GM23338 (cell line): ENCODE measurements at regions not wholly inside any gene's neighbourhood (a gene's known extent, or its start where the extent isn't known, plus 50 kb on each side); places are given as distances from the start of the nearest gene placed in this dataset.
A peak's percentile ranks its signal among the peaks of the same experiment; 100 is the strongest.

ENCODE experiments used
- ATAC-seq: fragments of 200-7000 bp; cut with Tn5 transposase; 3 replicates; pipeline ENCODE4 v1.9.1; 2020
- DNase-seq: peaks from one replicate; pipeline ENCODE4 v3.0.0-alpha.2; 2015; ENCODE audit warnings: low spot score
- H2AFZ ChIP-seq: fragments of 200-600 bp; sonication (generic); 2 replicates; pipeline ENCODE4 v1.8.0; 2016; ENCODE audit warnings: antibody characterized with exemption, mild to moderate bottlenecking, moderate library complexity
- H3F3A ChIP-seq: fragments of 200-600 bp; sonication (generic); replicated peaks from 2 replicates; pipeline ENCODE4 v1.8.0; 2017; ENCODE audit warnings: antibody characterized with exemption, mixed run types, low read depth
- H3K27ac ChIP-seq: fragments of 200-600 bp; sonication (generic); 2 replicates; pipeline ENCODE4 v1.6.1; 2016; ENCODE audit warnings: low read depth
- H3K27me3 ChIP-seq: fragments of 200-600 bp; sonication (generic); 2 replicates; pipeline ENCODE4 v1.8.0; 2016; ENCODE audit warnings: mild to moderate bottlenecking, mixed run types, moderate library complexity; ENCODE audit not compliant: insufficient read depth
- H3K36me3 ChIP-seq: fragments of 200-600 bp; sonication (generic); 2 replicates; pipeline ENCODE4 v1.8.0; 2016; ENCODE audit warnings: mild to moderate bottlenecking; ENCODE audit not compliant: insufficient read depth
- H3K4me1 ChIP-seq: fragments of 200-600 bp; sonication (generic); 2 replicates; pipeline ENCODE4 v1.8.0; 2016; ENCODE audit warnings: mild to moderate bottlenecking, moderate library complexity; ENCODE audit not compliant: insufficient read depth
- H3K4me2 ChIP-seq: fragments of 200-600 bp; sonication (generic); 2 replicates; pipeline ENCODE4 v1.7.1; 2017; ENCODE audit warnings: mixed run types
- H3K4me3 ChIP-seq: fragments of 200-600 bp; sonication (generic); 2 replicates; pipeline ENCODE4 v1.6.1; 2016; ENCODE audit warnings: mixed run types
- H3K79me2 ChIP-seq: fragments of 200-600 bp; sonication (generic); replicated peaks from 2 replicates; pipeline ENCODE4 v1.8.0; 2017; ENCODE audit warnings: mild to moderate bottlenecking; ENCODE audit not compliant: insufficient read depth
- H3K9me2 ChIP-seq: fragments of 200-600 bp; sonication (generic); 2 replicates; pipeline ENCODE4 v1.8.0; 2017; ENCODE audit not compliant: insufficient read depth
- H4K20me1 ChIP-seq: fragments of 200-600 bp; sonication (generic); replicated peaks from 2 replicates; pipeline ENCODE4 v1.8.0; 2017; ENCODE audit warnings: mild to moderate bottlenecking; ENCODE audit not compliant: insufficient read depth
- H3K27ac Mint-ChIP-seq: 2 replicates; pipeline ENCODE4 v1.8.0; 2020; ENCODE audit warnings: inconsistent platforms, mild to moderate bottlenecking, moderate library complexity, mixed read lengths
- H3K27me3 Mint-ChIP-seq: 3 replicates; pipeline ENCODE4 v1.8.0; 2022; ENCODE audit warnings: low read depth, mild to moderate bottlenecking, moderate library complexity, mixed read lengths, inconsistent platforms; ENCODE audit not compliant: insufficient read depth, poor library complexity
- H3K36me3 Mint-ChIP-seq: 3 replicates; pipeline ENCODE4 v1.8.0; 2021; ENCODE audit warnings: low read depth, mild to moderate bottlenecking, inconsistent platforms, moderate library complexity, mixed read lengths
- H3K4me1 Mint-ChIP-seq: 3 replicates; pipeline ENCODE4 v1.8.0; 2020; ENCODE audit warnings: mild to moderate bottlenecking, inconsistent platforms, mixed read lengths
- H3K4me3 Mint-ChIP-seq: 3 replicates; pipeline ENCODE4 v1.8.0; 2021; ENCODE audit warnings: moderate library complexity, mild to moderate bottlenecking, inconsistent platforms, mixed read lengths
- H3K9me3 Mint-ChIP-seq: 3 replicates; pipeline ENCODE4 v1.8.0; 2020; ENCODE audit warnings: moderate library complexity, mild to moderate bottlenecking, inconsistent platforms, mixed read lengths
- CREB1 ChIP-seq: fragments of 250-450 bp; sonication (Bioruptor Pico); IDR thresholded peaks from 2 replicates; pipeline ENCODE4 v1.5.0; 2020; ENCODE audit warnings: low read depth, mild to moderate bottlenecking, moderate library complexity
- EZH2 ChIP-seq: fragments of 200-600 bp; sonication (generic); IDR thresholded peaks from one replicate; pipeline ENCODE4 v1.8.0; 2017; ENCODE audit warnings: antibody characterized with exemption, mild to moderate bottlenecking, low read depth; ENCODE audit not compliant: unreplicated experiment
- NANOG ChIP-seq: IDR thresholded peaks from 2 replicates; pipeline ENCODE4 v1.6.1; 2016; ENCODE audit warnings: antibody characterized with exemption, borderline replicate concordance
- ZNF462 ChIP-seq: fragments of 250-450 bp; sonication (Bioruptor Pico); IDR thresholded peaks from 2 replicates; pipeline ENCODE4 v1.5.0; 2020; ENCODE audit warnings: mild to moderate bottlenecking, moderate library complexity
- TF ChIP-seq, protein P1 (sequence below): IDR thresholded peaks from one replicate; pipeline ENCODE4 v1.6.1; 2018; ENCODE audit warnings: antibody characterized with exemption; ENCODE audit not compliant: unreplicated experiment
- TF ChIP-seq, protein P2 (sequence below): IDR thresholded peaks from 2 replicates; pipeline ENCODE4 v1.6.1; 2016; ENCODE audit warnings: antibody characterized with exemption
- TF ChIP-seq, protein P3 (sequence below), 2 experiments: fragments of 200-600 bp in 1 of 2; sonication (generic) in 1 of 2; conservative IDR thresholded peaks; 2 replicates each; pipeline versions ENCODE4 v1.5.1 to v1.6.1; 2016 to 2017; ENCODE audit warnings: antibody characterized with exemption in 2 of 2, low read depth in 2 of 2, mild to moderate bottlenecking in 2 of 2, moderate library complexity in 1 of 2

GRCh38 chr10:4051011-4051640 lies 266.1 kb upstream of the KLF6 start:
- ATAC-seq = no peak
- H3K4me2 ChIP-seq = no peak overlapping the region
- 0 out of 2 replicates have a peak, but pooled peaks cover 11% of the 10 kb centered on the region for H3K9me2 ChIP-seq
- no peak for DNase-seq
- no peaks in the 10 kb centered on the region for H3K36me3 ChIP-seq
- H3K4me3 ChIP-seq = no peak overlapping the region
- H3K79me2 ChIP-seq = no peaks in the 10 kb centered on the region
- no peak overlapping the region for H3K27ac ChIP-seq
- no peaks in the 10 kb centered on the region for H4K20me1 ChIP-seq
- Mint-ChIP-seq H3K36me3 (no peaks in the 10 kb centered on the region), H3K27ac (no peak overlapping the region), H3K4me3 (no peak overlapping the region), H3K4me1 (no peaks in the 10 kb centered on the region), H3K9me3 (no peaks in the 10 kb centered on the region), H3K27me3 (no peaks in the 10 kb centered on the region)
- H2AFZ ChIP-seq = peak overlapping the region; percentile 40; the same call in 1 of the 2 replicates
- no peaks in the 10 kb centered on the region for H3K27me3 ChIP-seq
- TF ChIP-seq, protein P1, sequence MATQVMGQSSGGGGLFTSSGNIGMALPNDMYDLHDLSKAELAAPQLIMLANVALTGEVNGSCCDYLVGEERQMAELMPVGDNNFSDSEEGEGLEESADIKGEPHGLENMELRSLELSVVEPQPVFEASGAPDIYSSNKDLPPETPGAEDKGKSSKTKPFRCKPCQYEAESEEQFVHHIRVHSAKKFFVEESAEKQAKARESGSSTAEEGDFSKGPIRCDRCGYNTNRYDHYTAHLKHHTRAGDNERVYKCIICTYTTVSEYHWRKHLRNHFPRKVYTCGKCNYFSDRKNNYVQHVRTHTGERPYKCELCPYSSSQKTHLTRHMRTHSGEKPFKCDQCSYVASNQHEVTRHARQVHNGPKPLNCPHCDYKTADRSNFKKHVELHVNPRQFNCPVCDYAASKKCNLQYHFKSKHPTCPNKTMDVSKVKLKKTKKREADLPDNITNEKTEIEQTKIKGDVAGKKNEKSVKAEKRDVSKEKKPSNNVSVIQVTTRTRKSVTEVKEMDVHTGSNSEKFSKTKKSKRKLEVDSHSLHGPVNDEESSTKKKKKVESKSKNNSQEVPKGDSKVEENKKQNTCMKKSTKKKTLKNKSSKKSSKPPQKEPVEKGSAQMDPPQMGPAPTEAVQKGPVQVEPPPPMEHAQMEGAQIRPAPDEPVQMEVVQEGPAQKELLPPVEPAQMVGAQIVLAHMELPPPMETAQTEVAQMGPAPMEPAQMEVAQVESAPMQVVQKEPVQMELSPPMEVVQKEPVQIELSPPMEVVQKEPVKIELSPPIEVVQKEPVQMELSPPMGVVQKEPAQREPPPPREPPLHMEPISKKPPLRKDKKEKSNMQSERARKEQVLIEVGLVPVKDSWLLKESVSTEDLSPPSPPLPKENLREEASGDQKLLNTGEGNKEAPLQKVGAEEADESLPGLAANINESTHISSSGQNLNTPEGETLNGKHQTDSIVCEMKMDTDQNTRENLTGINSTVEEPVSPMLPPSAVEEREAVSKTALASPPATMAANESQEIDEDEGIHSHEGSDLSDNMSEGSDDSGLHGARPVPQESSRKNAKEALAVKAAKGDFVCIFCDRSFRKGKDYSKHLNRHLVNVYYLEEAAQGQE = no peak
- no peak for TF ChIP-seq ZNF462
- TF ChIP-seq, protein P2, sequence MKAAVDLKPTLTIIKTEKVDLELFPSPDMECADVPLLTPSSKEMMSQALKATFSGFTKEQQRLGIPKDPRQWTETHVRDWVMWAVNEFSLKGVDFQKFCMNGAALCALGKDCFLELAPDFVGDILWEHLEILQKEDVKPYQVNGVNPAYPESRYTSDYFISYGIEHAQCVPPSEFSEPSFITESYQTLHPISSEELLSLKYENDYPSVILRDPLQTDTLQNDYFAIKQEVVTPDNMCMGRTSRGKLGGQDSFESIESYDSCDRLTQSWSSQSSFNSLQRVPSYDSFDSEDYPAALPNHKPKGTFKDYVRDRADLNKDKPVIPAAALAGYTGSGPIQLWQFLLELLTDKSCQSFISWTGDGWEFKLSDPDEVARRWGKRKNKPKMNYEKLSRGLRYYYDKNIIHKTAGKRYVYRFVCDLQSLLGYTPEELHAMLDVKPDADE = no peak
- TF ChIP-seq NANOG = no peak
- TF ChIP-seq CREB1 (CRISPR knock-in tag) = no peak
- TF ChIP-seq EZH2 = no peak
- TF ChIP-seq, protein P3, sequence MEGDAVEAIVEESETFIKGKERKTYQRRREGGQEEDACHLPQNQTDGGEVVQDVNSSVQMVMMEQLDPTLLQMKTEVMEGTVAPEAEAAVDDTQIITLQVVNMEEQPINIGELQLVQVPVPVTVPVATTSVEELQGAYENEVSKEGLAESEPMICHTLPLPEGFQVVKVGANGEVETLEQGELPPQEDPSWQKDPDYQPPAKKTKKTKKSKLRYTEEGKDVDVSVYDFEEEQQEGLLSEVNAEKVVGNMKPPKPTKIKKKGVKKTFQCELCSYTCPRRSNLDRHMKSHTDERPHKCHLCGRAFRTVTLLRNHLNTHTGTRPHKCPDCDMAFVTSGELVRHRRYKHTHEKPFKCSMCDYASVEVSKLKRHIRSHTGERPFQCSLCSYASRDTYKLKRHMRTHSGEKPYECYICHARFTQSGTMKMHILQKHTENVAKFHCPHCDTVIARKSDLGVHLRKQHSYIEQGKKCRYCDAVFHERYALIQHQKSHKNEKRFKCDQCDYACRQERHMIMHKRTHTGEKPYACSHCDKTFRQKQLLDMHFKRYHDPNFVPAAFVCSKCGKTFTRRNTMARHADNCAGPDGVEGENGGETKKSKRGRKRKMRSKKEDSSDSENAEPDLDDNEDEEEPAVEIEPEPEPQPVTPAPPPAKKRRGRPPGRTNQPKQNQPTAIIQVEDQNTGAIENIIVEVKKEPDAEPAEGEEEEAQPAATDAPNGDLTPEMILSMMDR (conservative IDR thresholded peaks at IDR 0.05; ENCODE audit: low read depth in 2 of 2) = no peak
- H3K4me1 ChIP-seq = no peaks in the 10 kb centered on the region
- no peaks in the 10 kb centered on the region for H3F3A ChIP-seq
